ENCODE measurements at regions not wholly inside any gene's neighbourhood (a gene's known extent, or its start where the extent isn't known, plus 50 kb on each side); places are given as distances from the start of the nearest gene placed in this dataset.

DNA sequence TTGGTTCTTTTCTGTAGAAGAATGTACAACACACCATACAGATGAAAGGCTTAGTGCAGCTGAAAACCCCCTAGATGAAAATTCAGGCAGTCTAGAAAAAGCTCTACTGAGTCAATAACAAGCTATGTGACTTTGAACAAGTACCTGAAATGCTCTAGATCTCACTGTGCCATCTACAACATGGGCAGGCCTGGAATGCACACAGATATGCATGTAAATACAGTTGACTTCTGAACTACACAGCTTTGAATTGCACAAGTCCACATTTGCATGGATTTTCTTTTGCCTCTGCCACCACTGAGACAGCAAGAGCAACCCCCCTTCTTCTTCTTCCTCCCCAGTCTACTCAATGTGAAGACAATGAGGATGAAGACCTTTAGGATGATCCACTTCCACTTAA, 98.4 kb downstream of the CNTN3 start:
- Histone ChIP-seq H3K4me1 (no peaks in the 10 kb centered on the region), H3K27me3 (no peaks in the 10 kb centered on the region), H3K4me3 (no peak overlapping the region), H3K9me3 (no peaks in the 10 kb centered on the region), H3K36me3 (no peaks in the 10 kb centered on the region), H3K27ac (no peak overlapping the region)
- TF ChIP-seq POLR2A (IDR thresholded peaks at IDR 0.05) (no peak), CTCF (IDR thresholded peaks at IDR 0.05) (no peak)
- intact Hi-C loops (cut with DNase I), result no loop called here
- no peak for DNase-seq

DNA sequence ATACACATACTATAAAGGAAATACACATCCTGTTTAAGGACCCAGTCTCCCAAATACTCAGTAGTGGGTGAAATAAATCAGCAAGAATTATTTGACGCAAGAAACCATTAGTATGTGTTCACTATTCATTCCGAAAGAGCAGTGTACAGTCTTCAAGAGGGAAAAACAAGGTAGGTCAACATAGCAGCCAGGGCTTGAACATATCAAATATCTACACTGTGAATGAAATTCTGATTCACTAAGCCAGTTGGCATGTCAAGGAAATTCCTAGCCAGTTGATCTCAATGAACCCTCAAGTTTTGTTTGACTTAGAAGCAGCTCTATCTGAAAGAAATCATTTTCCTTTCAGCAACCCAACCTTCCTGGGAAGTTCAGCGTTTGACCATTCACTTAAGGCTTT, 99.0 kb downstream of the CNTN3 start:
- intact Hi-C loops (cut with DNase I), result no loop called here
- DNase-seq, result no peak
- WGBS, 2 donors, result 85 to 89% methylated on average over 3 of the region's 3 CpGs

DNA sequence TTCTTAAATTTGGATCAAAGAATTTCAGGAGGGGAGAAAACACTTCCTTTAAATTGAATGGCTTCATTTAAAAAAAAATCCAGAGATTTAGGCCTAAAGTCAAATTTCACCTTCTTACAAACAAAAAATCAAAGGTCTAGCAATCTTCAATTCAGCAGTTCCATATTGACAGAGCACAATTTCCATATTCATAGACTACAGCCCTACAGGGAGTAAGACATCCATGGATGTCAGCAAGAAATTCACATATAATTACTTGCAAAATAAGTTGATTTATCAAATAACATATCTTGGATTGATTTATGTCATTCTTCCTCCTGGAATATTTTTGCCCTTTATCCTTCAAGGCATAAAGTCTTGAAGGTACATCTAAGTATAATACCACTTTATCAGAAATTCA, 103.4 kb downstream of the CNTN3 start:
- TF ChIP-seq CTCF (IDR thresholded peaks at IDR 0.05) (no peak), POLR2A (IDR thresholded peaks at IDR 0.05) (no peak)
- intact Hi-C loops (cut with DNase I), result no loop called here

More for the DNA sequence above, 99.0 kb downstream of the CNTN3 start:
- H3K4me3 ChIP-seq, result no peak overlapping the region
- H3K36me3 ChIP-seq, result no peaks in the 10 kb centered on the region
- no peaks in the 10 kb centered on the region for H3K27me3 ChIP-seq
- no peaks in the 10 kb centered on the region for H3K4me1 ChIP-seq
- no peak overlapping the region for H3K27ac ChIP-seq
- TF ChIP-seq POLR2A (IDR thresholded peaks at IDR 0.05) (no peak), CTCF (IDR thresholded peaks at IDR 0.05) (no peak)
- H3K9me3 ChIP-seq, result no peaks in the 10 kb centered on the region

DNA sequence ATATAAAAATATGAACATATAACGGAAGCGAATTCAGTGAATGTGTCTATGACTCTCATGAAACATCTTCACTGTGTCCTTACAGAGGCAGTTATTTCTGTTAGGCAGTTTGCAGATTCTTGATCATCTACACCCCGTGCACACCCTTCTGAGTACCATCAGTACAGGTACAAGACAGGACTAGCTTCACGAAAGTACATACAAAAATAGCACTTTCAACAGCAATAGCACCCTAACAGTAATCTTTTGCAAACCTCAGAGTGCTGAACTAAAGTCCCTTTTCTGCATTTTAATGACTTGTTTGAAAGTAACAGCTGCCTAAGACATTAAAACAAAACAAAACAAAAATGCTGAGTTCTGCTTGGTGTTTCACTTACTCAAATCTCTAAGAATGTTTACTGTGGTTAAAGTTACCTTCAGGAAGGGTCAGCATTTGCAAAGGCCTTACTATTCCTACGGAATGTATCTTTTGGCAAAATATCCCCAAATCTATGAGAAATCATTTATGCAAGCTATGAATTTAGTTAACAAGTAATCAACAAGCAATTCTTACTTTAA, 104.1 kb downstream of the CNTN3 start:
- H3K36me3 ChIP-seq, result no peaks in the 10 kb centered on the region
- no peaks in the 10 kb centered on the region for H3K27me3 ChIP-seq
- no peak overlapping the region for H3K27ac ChIP-seq
- no peak for DNase-seq
- TF ChIP-seq POLR2A (IDR thresholded peaks at IDR 0.05) (no peak), CTCF (IDR thresholded peaks at IDR 0.05) (no peak)
- H3K4me1 ChIP-seq, result no peaks in the 10 kb centered on the region
- H3K9me3 ChIP-seq, result no peaks in the 10 kb centered on the region
- WGBS, 2 donors, result 63% methylated on average over 5 of the region's 5 CpGs
- intact Hi-C loops (cut with DNase I), result no loop called here
- H3K4me3 ChIP-seq, result no peak overlapping the region

More for the DNA sequence above, 103.4 kb downstream of the CNTN3 start:
- H3K4me1 ChIP-seq, result no peaks in the 10 kb centered on the region
- DNase-seq, result no peak
- H3K4me3 ChIP-seq, result no peak overlapping the region
- no peaks in the 10 kb centered on the region for H3K36me3 ChIP-seq
- no peak overlapping the region for H3K27ac ChIP-seq
- no peaks in the 10 kb centered on the region for H3K9me3 ChIP-seq
- H3K27me3 ChIP-seq, result no peaks in the 10 kb centered on the region

GRCh38 chr3:74507691-74508090, 106.8 kb downstream of the CNTN3 start:
- 49 to 83% methylated on average over 2 to 6 of the region's 6 CpGs for WGBS, 2 donors

More at GRCh38 chr3:74507691-74508090, 106.8 kb downstream of the CNTN3 start:
- H3K27me3 ChIP-seq, result no peaks in the 10 kb centered on the region
- no peak for TF ChIP-seq CTCF (IDR thresholded peaks at IDR 0.05)
- no peak for TF ChIP-seq POLR2A (IDR thresholded peaks at IDR 0.05)
- H3K36me3 ChIP-seq, result no peaks in the 10 kb centered on the region
- intact Hi-C loops (cut with DNase I), result no loop called here
- H3K4me1 ChIP-seq, result no peaks in the 10 kb centered on the region
- no peak for DNase-seq
- no peak overlapping the region for H3K4me3 ChIP-seq
- H3K27ac ChIP-seq, result no peak overlapping the region
- H3K9me3 ChIP-seq, result no peaks in the 10 kb centered on the region

Measured in esophagus squamous epithelium (tissue), 5 donors.